Mucosa of gallbladder (tissue), 1 donor: ENCODE measurements at regions not wholly inside any gene's neighbourhood (a gene's known extent, or its start where the extent isn't known, plus 50 kb on each side); places are given as distances from the start of the nearest gene placed in this dataset.

Experiments used
- DNase-seq: peaks from one replicate; pipeline ENCODE4 v3.0.0-alpha.2; 2020; ENCODE audit warnings: low spot score
- donor health status: DM: no; HTN: no; CAD: no.

DNA sequence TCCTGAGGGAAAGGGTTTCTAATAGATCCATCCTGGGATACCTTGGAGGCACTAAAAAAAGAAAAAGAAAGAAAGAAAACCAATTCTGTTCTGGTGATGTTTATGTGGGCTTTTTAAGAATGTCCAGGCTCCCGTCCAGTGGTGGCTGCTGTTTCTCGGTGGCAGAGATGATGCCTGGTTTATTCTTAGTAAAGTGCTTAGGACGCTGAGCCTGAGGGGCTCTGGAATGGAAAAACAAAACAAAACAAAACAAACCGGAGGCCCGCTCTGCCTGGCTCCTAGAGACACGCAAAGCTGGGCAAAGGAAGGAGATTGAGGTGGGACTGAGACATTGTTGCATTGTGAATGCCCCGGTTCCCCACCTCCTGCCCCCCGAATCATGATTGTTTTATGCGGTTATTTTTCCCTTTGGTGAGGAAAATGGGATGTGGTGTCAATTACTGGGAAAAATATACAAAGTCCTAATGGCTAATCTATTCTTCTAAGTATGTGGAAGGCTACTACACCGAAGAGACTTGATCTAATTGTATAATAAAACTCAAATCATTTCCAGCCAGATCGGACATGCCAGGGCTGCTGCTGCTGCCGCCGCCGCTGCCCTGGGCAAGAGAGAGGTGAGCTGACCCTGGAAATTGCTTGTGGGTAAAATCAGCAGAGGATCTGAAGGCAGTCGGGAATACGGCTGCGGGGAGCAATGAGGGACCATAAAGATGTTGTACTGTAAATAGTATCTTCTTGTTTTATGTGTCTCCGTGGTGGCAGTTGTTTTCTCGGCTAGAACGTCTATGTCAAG lies 644.9 kb downstream of the CCDC171 start:
- DNase-seq, result no peak

DNA sequence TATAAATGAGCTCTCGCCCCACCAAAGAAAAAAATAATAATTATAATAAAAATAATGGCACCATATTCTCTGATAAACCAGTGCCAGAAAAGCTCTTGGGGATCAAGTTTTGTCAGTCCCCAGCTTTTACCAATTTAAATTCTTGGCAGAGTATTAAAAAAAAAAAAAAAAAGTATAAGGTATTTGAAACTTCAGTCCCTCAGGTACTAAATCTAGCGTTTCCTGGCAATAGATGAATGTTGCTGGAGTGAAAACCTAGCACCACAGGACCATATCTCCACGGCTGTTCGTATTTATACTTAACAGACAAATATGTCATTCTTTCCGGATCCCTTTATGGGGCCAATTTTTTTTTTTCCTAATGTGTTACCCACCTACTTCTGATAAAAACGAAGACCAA lies 646.2 kb downstream of the CCDC171 start:
- no peak for DNase-seq

- no peak for DNase-seq
Measured at GRCh38 chr9:16202221-16202620, 649.4 kb downstream of the CCDC171 start.

- DNase-seq, result no peak
Measured at GRCh38 chr9:16202914-16203728, 650.3 kb downstream of the CCDC171 start.

- no peak for DNase-seq
Measured at GRCh38 chr9:16203729-16204573, 651.1 kb downstream of the CCDC171 start.

- no peak for DNase-seq
Measured at GRCh38 chr9:16205455-16205854, 652.6 kb downstream of the CCDC171 start.

- no peak for DNase-seq
Measured at GRCh38 chr9:16206518-16206917, 653.7 kb downstream of the CCDC171 start.

GRCh38 chr9:16207161-16207560 lies 654.3 kb downstream of the CCDC171 start:
- DNase-seq, result no peak

DNA sequence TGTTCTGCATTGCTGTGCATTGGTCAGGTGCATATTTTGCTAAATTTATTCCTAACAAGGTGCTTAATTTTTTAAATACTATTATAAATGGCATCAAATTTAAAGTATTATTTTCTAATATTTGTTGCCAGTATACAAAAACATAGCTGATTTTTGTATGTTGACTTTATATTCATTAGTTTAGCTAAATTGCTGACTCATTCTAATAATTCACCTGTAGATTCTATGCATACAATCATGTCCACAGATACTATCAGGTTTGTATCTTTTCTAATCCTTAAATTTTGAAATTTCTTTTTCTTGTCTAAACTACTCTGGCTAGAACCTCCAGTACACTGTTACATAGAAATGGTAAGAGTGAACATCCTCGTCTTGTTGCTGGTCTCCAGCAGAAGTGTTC lies 657.6 kb downstream of the CCDC171 start:
- DNase-seq, result no peak

GRCh38 chr9:16211946-16212345 lies 658.5 kb downstream of the BNC2 start:
- DNase-seq, result no peak

DNA sequence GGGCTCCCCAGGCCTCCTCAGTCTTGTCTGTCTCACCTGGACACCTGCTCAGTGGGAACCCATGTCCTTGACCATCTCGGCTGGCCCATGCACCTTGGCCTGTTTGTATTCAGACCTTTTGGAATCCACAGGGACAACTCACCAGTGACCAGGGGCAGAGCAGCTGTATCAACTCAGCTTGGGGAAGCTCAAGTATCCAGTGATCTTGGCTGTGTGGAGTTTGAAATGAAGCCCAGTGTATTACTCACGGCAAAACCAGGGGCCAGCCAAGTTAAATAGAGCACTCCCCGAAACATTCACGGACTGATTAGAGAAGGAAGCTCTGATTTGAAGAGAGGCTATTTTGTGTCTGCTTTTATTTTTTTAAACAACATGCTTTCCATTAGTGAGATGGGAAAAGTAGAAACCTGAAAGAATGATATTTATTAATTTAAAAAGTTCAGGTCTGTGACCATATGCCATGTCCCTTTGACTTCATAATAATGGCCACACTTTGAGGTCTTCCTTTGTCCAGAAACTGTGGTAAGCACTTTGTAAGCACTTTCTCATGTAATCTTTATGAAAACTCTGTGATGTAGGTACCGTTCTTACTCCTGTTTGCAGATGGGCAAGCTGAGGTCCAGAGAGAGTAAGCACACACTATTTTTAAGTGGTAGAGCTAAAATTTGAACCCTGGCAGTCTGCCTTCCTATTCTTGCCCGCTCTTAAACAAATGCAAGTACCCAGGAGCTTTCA lies 656.5 kb downstream of the BNC2 start:
- DNase-seq, result peak; percentile 86

GRCh38 chr9:16214677-16215352 lies 655.7 kb downstream of the BNC2 start:
- DNase-seq, result no peak

GRCh38 chr9:16215353-16215680 lies 655.2 kb downstream of the BNC2 start:
- no peak for DNase-seq

DNA sequence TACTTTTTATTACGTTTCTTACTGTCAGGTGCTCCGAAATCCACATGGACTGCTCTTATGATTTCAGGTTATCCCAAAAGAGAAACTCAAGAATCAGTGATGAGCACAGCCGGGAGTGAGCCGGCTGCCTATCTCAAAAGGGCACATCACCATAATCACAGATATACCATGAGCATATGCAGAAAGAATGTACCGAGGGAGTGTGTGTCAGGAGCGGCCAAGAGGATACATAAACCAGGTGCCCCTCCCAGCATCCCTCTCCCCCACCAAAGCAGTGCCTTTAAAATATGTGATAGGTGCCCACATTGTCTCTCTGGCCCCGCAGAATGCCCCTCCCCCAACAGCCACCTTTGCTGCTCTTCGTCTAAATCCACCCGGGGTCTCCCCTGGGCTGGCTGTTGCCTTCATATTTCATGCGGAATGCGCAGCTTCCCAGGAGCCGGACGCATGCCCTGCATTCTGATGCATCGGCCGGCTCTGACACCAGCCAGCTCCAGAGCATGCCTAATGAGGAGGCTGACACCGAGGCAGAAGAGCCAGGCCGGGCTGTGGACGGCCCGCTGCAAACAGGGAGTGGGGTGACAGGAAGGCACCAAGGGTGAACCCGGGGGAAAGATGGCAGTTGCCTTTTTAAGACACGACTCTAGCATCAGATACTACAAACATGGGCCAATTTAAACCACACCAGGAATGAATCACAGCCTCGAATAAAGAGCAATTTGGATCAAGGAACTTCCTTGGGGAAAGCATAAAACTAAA lies 652.3 kb downstream of the BNC2 start:
- DNase-seq, result no peak

DNA sequence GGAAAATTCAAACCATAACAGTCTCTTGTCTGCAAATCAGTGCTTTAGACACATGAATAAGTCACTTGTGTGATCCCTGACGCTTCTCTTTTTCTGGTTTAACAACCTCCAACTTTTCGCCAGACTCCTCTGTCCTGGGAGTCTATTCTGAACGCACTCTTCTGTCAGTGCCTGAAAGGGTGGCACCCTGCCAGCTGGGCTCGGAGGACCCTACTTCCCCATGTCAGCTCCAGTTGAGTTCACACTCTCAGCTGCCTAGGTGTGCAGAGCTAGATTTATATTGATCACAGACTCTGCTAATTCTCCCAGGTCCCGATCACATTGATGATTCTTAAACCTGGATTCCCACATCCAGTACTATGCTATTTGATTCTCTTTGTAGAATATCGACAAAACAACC lies 649.1 kb downstream of the BNC2 start:
- no peak for DNase-seq

GRCh38 chr9:16221822-16222547 lies 648.5 kb downstream of the BNC2 start:
- DNase-seq, result no peak

- DNase-seq, result peak; percentile 72
Measured at GRCh38 chr9:16223074-16223871, 647.2 kb downstream of the BNC2 start.

DNA sequence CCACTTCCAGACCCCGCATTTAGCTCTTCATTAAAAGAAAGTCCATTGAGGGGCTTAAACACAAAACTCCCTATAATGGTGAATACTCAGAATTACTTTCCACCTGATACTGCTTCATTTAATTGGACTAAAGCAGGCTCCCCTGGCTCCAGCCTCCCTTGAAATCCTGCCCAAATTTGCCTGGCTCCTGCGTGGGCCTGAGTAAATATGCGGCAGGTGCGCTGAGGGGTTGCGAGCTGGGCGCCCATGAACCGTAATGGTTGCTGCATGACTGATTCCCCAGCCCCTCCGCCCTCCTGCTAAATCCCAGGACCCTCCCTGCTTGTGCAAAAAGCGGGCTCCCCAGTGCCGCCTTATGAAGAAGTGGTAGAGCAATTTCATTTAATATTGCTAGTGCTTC lies 639.7 kb downstream of the BNC2 start:
- DNase-seq, result no peak

GRCh38 chr9:16236311-16236710 lies 634.2 kb downstream of the BNC2 start:
- no peak for DNase-seq
